ENCODE measurements at regions not wholly inside any gene's neighbourhood (a gene's known extent, or its start where the extent isn't known, plus 50 kb on each side); places are given as distances from the start of the nearest gene placed in this dataset.

DNA sequence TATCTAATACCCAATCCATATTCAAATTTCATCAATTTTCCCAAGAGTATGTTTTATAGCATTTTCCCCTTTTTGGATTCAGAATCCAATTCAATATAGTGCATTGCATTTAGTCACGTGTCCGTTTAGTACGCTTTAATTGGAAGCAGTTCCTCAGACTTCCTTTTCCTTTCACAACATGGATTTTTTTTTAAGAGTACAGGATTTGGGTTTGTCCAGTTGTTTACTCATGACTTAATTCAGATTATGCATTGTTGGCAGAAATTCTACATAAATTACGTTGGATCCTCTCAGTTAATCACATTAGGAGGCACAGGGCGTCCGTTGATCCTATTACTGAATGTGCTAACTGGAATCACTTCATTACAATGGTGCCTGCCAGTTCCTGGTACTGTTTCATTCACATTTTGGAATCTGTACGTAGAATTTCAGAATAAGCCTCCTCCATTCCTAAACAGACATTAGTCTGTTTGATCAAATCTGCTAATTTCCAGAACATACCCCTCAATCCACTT, 70.0 kb upstream of the ATIC start:
- no peak for TF ChIP-seq GATA2 (IDR thresholded peaks at IDR 0.05; ENCODE audit: low read depth, low read length)
- no peak for TF ChIP-seq GATA3 (IDR thresholded peaks at IDR 0.05; ENCODE audit: low read depth, low read length)
